Smooth muscle cell of the brain vasculature (primary cell): ENCODE measurements at regions not wholly inside any gene's neighbourhood (a gene's known extent, or its start where the extent isn't known, plus 50 kb on each side); places are given as distances from the start of the nearest gene placed in this dataset.
"Not testable (repeated sequence)": the region's sequence is repeated elsewhere in the genome, so short reads cannot be mapped to it uniquely, and the experiment has no call there.

Source experiments
- DNase-seq: peaks from one replicate; pipeline ENCODE4 v3.0.0-alpha.2; 2012; ENCODE audit warnings: low read depth, low spot score

GRCh38 chr5:39760385-39761198, 335.8 kb upstream of the DAB2 start:
- DNase-seq = peak; percentile 78

- no peak for DNase-seq
Observed at GRCh38 chr5:39759701-39760100, 334.9 kb upstream of the DAB2 start.

- no peak for DNase-seq
Observed at GRCh38 chr5:39758426-39758825, 333.6 kb upstream of the DAB2 start.

DNA sequence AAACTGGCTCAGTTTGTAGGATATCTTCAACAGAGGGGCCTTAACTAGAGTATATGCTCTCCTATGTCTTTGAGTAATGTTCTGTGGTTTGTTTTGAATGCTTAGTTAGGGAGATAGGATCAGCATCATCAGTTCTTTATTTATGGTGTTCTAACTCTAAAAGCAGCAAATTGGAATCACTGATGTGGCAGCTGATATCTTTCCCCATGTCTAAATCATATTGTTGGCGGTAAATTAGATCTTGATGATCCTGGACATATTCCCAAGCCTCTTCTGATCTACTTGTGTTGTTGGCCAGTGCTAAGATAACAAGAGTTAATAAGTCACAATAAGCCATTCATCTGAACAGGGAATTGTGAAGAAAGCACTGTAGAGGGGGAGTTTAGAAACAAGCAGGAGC, 332.4 kb upstream of the DAB2 start:
- DNase-seq = no peak

- DNase-seq = peak; percentile 71
Observed at GRCh38 chr5:39755986-39756385, 331.2 kb upstream of the DAB2 start.

DNA sequence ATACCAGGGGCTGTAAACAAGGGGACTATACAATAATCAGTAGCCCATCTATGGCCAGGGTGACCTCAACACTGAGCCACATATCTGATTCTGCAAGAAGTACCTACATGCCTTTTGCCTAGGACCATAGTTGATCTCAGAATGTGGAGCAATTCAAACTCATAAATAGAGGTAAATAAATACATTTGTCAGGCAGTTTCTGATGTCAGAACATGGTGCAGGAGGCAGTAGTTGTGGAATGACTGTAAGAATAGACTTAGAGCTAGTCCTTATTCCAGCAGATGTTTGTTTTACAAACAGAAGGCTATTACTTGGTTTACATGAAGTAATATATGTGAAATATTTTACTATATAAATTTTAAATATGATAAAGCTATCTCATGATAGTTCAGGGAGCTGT, 330.7 kb upstream of the DAB2 start:
- DNase-seq = no peak

DNA sequence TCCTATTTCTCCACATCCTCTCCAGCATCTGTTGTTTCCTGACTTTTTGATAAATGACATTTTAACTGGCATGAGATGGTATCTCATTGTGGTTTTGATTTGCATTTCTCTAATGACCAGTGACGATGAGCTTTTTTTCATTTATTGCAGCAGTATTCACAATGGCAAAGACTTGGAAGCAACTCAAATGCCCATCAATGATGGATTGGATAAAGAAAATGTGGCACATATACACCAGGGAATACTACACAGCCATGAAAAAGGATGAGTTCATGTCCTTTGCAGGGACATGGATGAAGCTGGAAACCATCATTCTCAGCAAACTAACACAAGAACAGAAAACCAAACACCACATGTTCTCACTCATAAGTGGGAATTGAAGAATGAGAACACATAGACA, 329.0 kb upstream of the DAB2 start:
- DNase-seq = not testable (repeated sequence)

DNA sequence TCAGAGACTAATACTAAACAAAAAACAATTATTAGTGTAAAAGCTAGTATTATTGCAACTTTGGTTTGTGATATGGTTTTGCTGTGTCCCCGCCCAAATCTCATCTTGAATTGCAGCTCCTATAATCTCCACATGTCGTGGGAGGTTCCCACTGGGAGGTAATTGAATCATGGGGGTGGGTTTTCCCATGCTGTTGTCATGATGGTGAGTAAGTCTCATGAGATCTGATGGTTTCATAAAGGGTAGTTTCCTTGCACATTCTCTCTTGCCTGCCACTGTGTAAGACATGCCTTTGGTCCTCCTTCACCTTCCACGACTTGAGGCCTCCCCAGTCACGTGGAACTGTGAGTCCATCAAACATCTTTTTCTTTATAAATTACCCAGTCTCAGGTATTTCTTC, 325.9 kb upstream of the DAB2 start:
- DNase-seq = no peak

DNA sequence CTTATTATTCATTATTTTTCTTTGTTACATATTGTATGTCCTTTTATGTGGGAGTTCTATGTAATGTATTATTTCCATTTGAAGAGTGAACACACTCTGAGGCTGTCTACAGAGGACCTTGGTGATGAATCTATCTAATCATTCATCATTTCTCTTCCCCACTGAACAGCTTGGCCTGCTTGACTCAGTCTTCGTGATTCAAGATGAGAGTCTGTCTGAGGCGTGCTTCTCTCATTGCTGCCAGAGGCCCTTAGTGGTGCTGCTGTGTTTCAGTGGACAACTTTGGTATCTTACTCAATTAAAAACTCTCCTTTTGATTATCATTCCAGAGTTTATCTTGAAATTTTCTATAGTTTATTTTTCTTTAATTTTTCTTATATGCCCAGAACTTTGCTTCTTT, 318.1 kb upstream of the DAB2 start:
- no peak for DNase-seq

DNA sequence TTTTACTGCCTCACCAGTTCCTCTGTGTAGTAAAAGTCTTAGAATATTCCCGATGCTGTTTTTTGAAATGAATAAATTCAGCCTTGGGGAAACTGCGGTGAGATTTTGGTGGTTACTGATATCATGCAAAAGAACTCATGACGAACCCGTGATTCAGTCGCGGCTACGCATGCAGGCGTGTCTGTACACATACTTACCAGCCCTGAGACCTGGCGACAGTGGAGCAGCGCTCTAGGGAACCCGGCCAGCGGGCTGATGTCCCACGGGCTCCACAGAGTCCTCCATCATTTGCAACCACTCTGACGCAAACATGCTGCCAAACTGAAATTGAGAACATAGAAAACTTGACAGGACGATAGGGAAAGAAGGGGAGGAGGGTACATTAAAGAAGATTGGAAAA, 315.6 kb upstream of the DAB2 start:
- DNase-seq = no peak

GRCh38 chr5:39732166-39732565, 307.4 kb upstream of the DAB2 start:
- no peak for DNase-seq

GRCh38 chr5:39730699-39731098, 305.9 kb upstream of the DAB2 start:
- DNase-seq = no peak

GRCh38 chr5:39730006-39730405, 305.2 kb upstream of the DAB2 start:
- no peak for DNase-seq

DNA sequence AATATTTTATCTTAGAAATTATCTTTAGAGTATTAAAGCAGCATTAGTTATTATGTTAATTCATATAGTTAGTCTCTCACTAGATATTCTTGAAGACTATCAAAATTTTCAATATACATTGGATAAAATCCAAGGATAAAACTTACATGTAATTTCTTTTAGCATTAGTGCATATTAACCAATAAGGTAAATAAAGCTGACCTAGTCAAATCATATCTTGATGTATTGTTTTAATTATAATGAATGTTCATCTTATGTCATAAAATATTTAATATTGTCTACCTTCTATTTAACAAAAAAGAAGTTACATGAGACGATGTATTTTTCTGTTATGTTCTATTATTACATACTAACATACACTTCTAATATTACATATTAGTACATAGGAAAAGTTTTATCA, 301.7 kb upstream of the DAB2 start:
- DNase-seq = no peak

- DNase-seq = no peak
Observed at GRCh38 chr5:39721394-39721793, 296.6 kb upstream of the DAB2 start.

- no peak for DNase-seq
Observed at GRCh38 chr5:39720136-39720535, 295.4 kb upstream of the DAB2 start.

DNA sequence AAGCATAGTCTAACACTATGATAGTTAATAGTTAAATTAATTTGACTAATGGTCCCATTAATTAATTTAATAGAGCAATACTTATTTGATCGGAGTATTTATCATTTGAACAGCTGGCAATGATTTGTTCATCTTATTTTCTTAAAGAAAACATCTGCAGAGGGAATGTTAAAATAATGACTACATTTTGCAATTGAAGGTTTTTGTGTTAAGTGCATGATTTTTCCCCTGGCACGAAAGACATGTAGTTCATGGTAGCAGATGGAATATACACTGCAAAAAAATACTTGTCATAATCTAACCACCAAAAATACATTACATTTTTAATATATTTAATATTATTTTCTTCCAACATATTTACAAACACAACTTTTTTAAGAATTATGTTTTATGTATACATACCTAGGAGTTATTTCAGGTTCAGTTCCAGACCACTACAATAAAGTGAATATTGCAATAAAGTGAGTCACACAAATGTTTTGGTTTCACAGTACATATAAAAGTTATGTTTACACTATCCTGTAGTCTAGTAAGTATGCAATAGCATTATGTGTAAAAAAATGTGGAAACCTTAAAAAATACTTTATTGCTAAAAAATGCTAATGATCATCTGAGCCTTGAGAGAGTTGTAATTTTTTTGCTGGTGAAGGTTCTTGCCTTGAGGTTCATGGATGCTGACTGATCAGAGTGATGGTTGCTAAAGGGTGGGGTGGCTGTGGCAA, 292.6 kb upstream of the DAB2 start:
- DNase-seq = no peak

GRCh38 chr5:39716532-39717028, 291.8 kb upstream of the DAB2 start:
- no peak for DNase-seq

DNA sequence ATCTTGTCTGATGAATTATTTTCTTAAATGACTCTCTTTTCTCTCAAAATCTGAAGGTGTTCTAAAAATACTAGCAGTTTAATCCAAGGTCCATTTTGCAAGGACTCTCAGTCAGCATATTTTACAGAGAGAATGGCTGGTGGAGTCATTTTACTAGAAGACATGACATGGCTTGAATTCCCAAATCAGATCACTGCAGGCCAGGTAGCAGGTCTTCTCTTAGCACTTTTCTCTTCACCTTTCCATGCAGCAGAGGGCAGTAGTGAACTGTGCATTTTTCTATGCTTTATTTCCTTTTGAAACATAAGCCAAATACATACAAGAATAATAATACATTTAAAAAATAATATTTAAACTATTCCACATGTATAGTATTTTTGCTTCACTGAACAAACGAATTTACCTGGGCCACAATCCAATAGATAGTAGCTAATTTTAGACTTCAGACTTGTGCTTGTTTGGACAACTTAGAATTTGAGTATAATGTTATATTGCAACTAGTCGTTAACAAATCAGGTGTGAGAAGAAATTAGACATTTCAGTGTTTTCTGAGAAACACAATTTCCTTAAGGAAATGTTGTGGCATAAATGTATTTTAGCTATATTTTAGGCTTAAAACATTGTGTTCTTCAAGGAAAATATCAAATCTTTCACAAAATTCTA, 289.4 kb upstream of the DAB2 start:
- DNase-seq = peak; percentile 71

DNA sequence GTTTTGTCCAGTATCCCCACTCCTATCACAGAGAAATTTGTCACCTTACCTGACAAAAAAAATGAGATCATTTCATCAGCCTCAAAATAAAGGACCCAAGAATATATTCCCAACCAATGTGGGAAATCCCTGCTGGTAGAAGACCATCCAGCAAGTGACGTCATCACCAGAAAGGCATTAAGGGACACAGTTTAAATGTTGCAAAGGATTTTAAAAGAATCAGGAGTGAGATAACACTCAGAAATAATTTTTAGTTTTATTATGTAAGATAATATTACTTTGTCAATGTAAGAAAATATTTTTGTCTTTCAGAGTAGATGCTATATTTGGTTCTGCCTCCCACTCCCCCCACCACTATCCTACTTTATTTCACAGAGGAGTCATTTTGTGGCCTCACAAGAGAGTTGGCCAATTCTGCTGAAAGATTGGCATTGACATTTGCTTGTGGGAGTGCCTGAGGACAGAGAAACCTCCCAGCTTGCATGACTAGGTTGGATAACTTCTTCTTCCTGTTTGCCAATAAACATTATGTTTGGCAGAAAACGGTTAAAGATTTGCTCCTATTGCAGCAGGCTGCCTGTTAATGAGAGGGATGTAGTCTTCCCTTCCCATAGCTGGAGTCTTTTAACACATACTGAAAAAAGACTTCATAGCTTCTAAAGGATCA, 288.6 kb upstream of the DAB2 start:
- no peak for DNase-seq

GRCh38 chr5:39712316-39713249, 287.8 kb upstream of the DAB2 start:
- no peak for DNase-seq
